IMR-90 (cell line): ENCODE measurements at regions not wholly inside any gene's neighbourhood (a gene's known extent, or its start where the extent isn't known, plus 50 kb on each side); places are given as distances from the start of the nearest gene placed in this dataset.

Source experiments
- ATAC-seq: fragments of 200-7000 bp; cut with Tn5 transposase; 2 replicates; pipeline ENCODE4 v1.9.1; 2020; ENCODE audit warnings: low read depth, mild to moderate bottlenecking, moderate library complexity
- BruUV-seq: library from RNA; stranded (reverse); fragments of 400-500 nt; replicated peaks from 2 replicates; lab custom pipeline; 2021; lab: Mats Ljungman, UMichigan
- CTCF ChIA-PET: fragments of 300-600 bp; formaldehyde crosslinking; extraction: SDS; loops from one replicate; lab custom pipeline; 2021; ENCODE audit warnings: antibody characterized with exemption; lab: Yijun Ruan, JAX
- POLR2A ChIA-PET: fragments of 300-600 bp; sonication (Branson Sonifier 250); formaldehyde crosslinking; loops from one replicate; lab custom pipeline; 2022; ENCODE audit warnings: antibody characterized with exemption; ENCODE audit not compliant: unreplicated experiment; lab: Charles Lee
- DNase-seq: peaks from one replicate; pipeline ENCODE4 v3.0.0; 2013
- H2AFZ ChIP-seq: replicated peaks from 2 replicates; pipeline ENCODE3; 2013; ENCODE audit warnings: low read length, mild to moderate bottlenecking; ENCODE audit not compliant: poor library complexity
- H2AK5ac ChIP-seq: 2 replicates; pipeline ENCODE4 v1.6.1; 2013; ENCODE audit warnings: low read depth, low read length, inconsistent platforms
- H2AK9ac ChIP-seq: replicated peaks from 2 replicates; pipeline ENCODE3; 2013; ENCODE audit warnings: mild to moderate bottlenecking, low read depth, low read length, moderate library complexity; ENCODE audit not compliant: poor library complexity
- H2BK120ac ChIP-seq: 2 replicates; pipeline ENCODE4 v1.6.1; 2013; ENCODE audit warnings: low read depth, low read length, inconsistent platforms
- H2BK15ac ChIP-seq: 3 replicates; pipeline ENCODE4 v1.6.1; 2013; ENCODE audit warnings: low read depth, low read length, inconsistent platforms
- H2BK20ac ChIP-seq: 2 replicates; pipeline ENCODE4 v1.6.1; 2013; ENCODE audit warnings: low read depth, mild to moderate bottlenecking, inconsistent platforms, low read length, moderate library complexity
- H2BK5ac ChIP-seq: 2 replicates; pipeline ENCODE4 v1.6.1; 2013; ENCODE audit warnings: mild to moderate bottlenecking, low read depth, low read length, inconsistent platforms; ENCODE audit not compliant: poor library complexity, severe bottlenecking
- H3K14ac ChIP-seq: replicated peaks from 2 replicates; pipeline ENCODE4 v1.6.1; 2013; ENCODE audit warnings: low read depth, low read length, inconsistent platforms
- H3K18ac ChIP-seq: 2 replicates; pipeline ENCODE4 v1.6.1; 2013; ENCODE audit warnings: low read depth, low read length, control low read depth
- H3K23ac ChIP-seq: 2 replicates; pipeline ENCODE4 v1.6.1; 2013; ENCODE audit warnings: low read depth, low read length, inconsistent platforms
- H3K27ac ChIP-seq: 2 replicates; pipeline ENCODE4 v1.5.1; 2013; ENCODE audit warnings: mild to moderate bottlenecking, control low read depth, low read length; ENCODE audit not compliant: insufficient read depth
- H3K27me3 ChIP-seq: 2 replicates; pipeline ENCODE4 v1.6.1; 2013; ENCODE audit warnings: low read length; ENCODE audit not compliant: control insufficient read depth, insufficient read depth
- H3K36me3 ChIP-seq: 2 replicates; pipeline ENCODE4 v1.6.1; 2013; ENCODE audit warnings: low read length, mixed read lengths; ENCODE audit not compliant: control insufficient read depth, insufficient read depth
- H3K4ac ChIP-seq: 2 replicates; pipeline ENCODE4 v1.6.1; 2013; ENCODE audit warnings: low read depth, low read length, inconsistent platforms
- H3K4me1 ChIP-seq: 2 replicates; pipeline ENCODE4 v1.6.1; 2013; ENCODE audit warnings: low read length, mixed read lengths; ENCODE audit not compliant: control insufficient read depth, insufficient read depth
- H3K4me2 ChIP-seq: 2 replicates; pipeline ENCODE4 v1.6.1; 2013; ENCODE audit warnings: low read depth, mild to moderate bottlenecking, control low read depth, low read length, moderate library complexity
- H3K4me3 ChIP-seq: 2 replicates; pipeline ENCODE4 v1.5.1; 2013; ENCODE audit warnings: low read depth, mild to moderate bottlenecking, control low read depth, low read length, moderate library complexity; ENCODE audit not compliant: insufficient read depth
- H3K56ac ChIP-seq: 2 replicates; pipeline ENCODE4 v1.6.1; 2013; ENCODE audit warnings: low read length, inconsistent platforms; ENCODE audit not compliant: insufficient read depth; ENCODE audit errors: extremely low read depth
- H3K79me1 ChIP-seq, 2 experiments: 2 replicates each; pipeline ENCODE4 v1.6.1; 2013; ENCODE audit warnings: low read length in 2 of 2, inconsistent platforms in 1 of 2, low read depth in 1 of 2
- H3K9ac ChIP-seq: 2 replicates; pipeline ENCODE4 v1.6.1; 2013; ENCODE audit warnings: low read depth, low read length, control low read depth
- H3K9me1 ChIP-seq: 2 replicates; pipeline ENCODE4 v1.6.1; 2013; ENCODE audit warnings: low read length, inconsistent platforms; ENCODE audit not compliant: insufficient read depth
- H3K9me3 ChIP-seq: 2 replicates; pipeline ENCODE4 v1.6.1; 2013; ENCODE audit warnings: low read length; ENCODE audit not compliant: control insufficient read depth, insufficient read depth
- H4K20me1 ChIP-seq: 2 replicates; pipeline ENCODE4 v1.6.1; 2013; ENCODE audit warnings: low read length, inconsistent platforms; ENCODE audit not compliant: insufficient read depth
- H4K5ac ChIP-seq: 2 replicates; pipeline ENCODE4 v1.6.1; 2013; ENCODE audit warnings: mild to moderate bottlenecking, low read depth, low read length, control low read depth
- H4K8ac ChIP-seq, 2 experiments: 2 replicates each; pipeline ENCODE4 v1.6.1; 2013; ENCODE audit warnings: low read depth in 2 of 2, low read length in 2 of 2, control low read depth in 1 of 2, inconsistent platforms in 1 of 2
- H4K91ac ChIP-seq: 2 replicates; pipeline ENCODE4 v1.6.1; 2013; ENCODE audit warnings: low read depth, low read length, inconsistent platforms; ENCODE audit not compliant: insufficient read depth
- CHD1 ChIP-seq: IDR thresholded peaks from 2 replicates; pipeline ENCODE4 v1.6.1; 2012; ENCODE audit warnings: low read depth, low read length, improper control_type of control experiment
- MAFK ChIP-seq: IDR thresholded peaks from 2 replicates; pipeline ENCODE4 v1.6.1; 2012; ENCODE audit warnings: low read depth, low read length, improper control_type of control experiment
- WGBS, 2 experiments: methylation state at CpG; one replicate each; pipeline versions ENCODE4 v1.1.5 to v1.1.7; 2013; ENCODE audit warnings: missing lambda C conversion rate in 2 of 2; ENCODE audit not compliant: insufficient read length in 1 of 2; ENCODE audit errors: extremely low coverage in 2 of 2; 5-methylcytosine and 5-hydroxymethylcytosine counted together
- dilution Hi-C: fragments of 300-500 bp; cut with HindIII; formaldehyde crosslinking; loops from one replicate; pipeline ENCODE4 v1.14.3; 2018; ENCODE audit warnings: low sequenced_read_pairs; ENCODE audit not compliant: unreplicated experiment
- in situ Hi-C: fragments of 300-500 bp; cut with MboI; formaldehyde crosslinking; loops from 3 replicates; pipeline ENCODE4 v1.14.3; 2019; ENCODE audit warnings: low sequenced_read_pairs, inconsistent platforms, mixed read lengths
- intact Hi-C: fragments of 100-400 bp; cut with micrococcal nuclease; formaldehyde crosslinking; loops from 2 replicates; pipeline ENCODE4 v1.10.0; 2022

GRCh38 chr18:70762812-70763211 is 474.0 kb downstream of the SOCS6 start:
- no peak overlapping the region for H2AK5ac ChIP-seq
- H3K4me1 ChIP-seq: no peaks in the 10 kb centered on the region
- no peak overlapping the region for H2AK9ac ChIP-seq
- H2AFZ ChIP-seq: no peak overlapping the region
- H3K9me1 ChIP-seq: no peaks in the 10 kb centered on the region
- no peak overlapping the region for H2BK20ac ChIP-seq
- H3K79me1 ChIP-seq: no peaks in the 10 kb centered on the region
- H4K8ac ChIP-seq: no peak overlapping the region
- no peak for ATAC-seq
- H3K18ac ChIP-seq: no peak overlapping the region
- H4K91ac ChIP-seq: no peak overlapping the region
- dilution Hi-C loops: no loop called here
- H3K23ac ChIP-seq: no peak overlapping the region
- H3K36me3 ChIP-seq: no peaks in the 10 kb centered on the region
- H3K4me3 ChIP-seq: no peak overlapping the region
- ChIA-PET CTCF (no interaction called here), POLR2A (no interaction called here)
- DNase-seq: no peak
- no peak overlapping the region for H3K14ac ChIP-seq
- H2BK120ac ChIP-seq: no peak overlapping the region
- H4K5ac ChIP-seq: no peak overlapping the region
- intact Hi-C loops: no loop called here
- WGBS, 2 experiments: no CpG with 5 or more reads among the region's 4 CpGs
- BruUV-seq: no TSS peak
- H3K4ac ChIP-seq: no peak overlapping the region
- H4K20me1 ChIP-seq: no peaks in the 10 kb centered on the region
- no peak overlapping the region for H3K56ac ChIP-seq
- no peaks in the 10 kb centered on the region for H3K27me3 ChIP-seq
- H2BK5ac ChIP-seq: no peak overlapping the region
- in situ Hi-C loops: no loop called here
- TF ChIP-seq CHD1: no peak
- TF ChIP-seq MAFK: peak; percentile 69
- H3K4me2 ChIP-seq: no peak overlapping the region
- H3K27ac ChIP-seq: no peak overlapping the region
- H3K9me3 ChIP-seq: peaks cover 9% of the 10 kb centered on the region; the same call in 1 of the 2 replicates
- no peak overlapping the region for H3K9ac ChIP-seq
- H2BK15ac ChIP-seq: no peak overlapping the region
